Calu3 (cell line): ENCODE measurements at regions not wholly inside any gene's neighbourhood (a gene's known extent, or its start where the extent isn't known, plus 50 kb on each side); places are given as distances from the start of the nearest gene placed in this dataset.

Experiments
- BruUV-seq: library from RNA; stranded (reverse); fragments of 400-500 nt; replicated peaks from 2 replicates; lab custom pipeline; 2021; lab: Mats Ljungman, UMichigan
- CTCF ChIA-PET: fragments of 300-600 bp; sonication (Branson Sonifier 250); formaldehyde crosslinking; loops from one replicate; lab custom pipeline; 2022; ENCODE audit warnings: antibody characterized with exemption; lab: Charles Lee
- DNase-seq: peaks from one replicate; pipeline ENCODE4 v3.0.0; 2022
- H3K27ac Mint-ChIP-seq: one replicate; pipeline ENCODE4 v1.8.0; 2022; ENCODE audit warnings: mixed read lengths; ENCODE audit not compliant: unreplicated experiment
- H3K27me3 Mint-ChIP-seq: one replicate; pipeline ENCODE4 v1.8.0; 2022; ENCODE audit warnings: mixed read lengths; ENCODE audit not compliant: unreplicated experiment
- H3K36me3 Mint-ChIP-seq: one replicate; pipeline ENCODE4 v1.8.0; 2022; ENCODE audit warnings: mild to moderate bottlenecking, moderate library complexity, mixed read lengths; ENCODE audit not compliant: insufficient read depth, unreplicated experiment
- H3K4me1 Mint-ChIP-seq: one replicate; pipeline ENCODE4 v1.8.0; 2022; ENCODE audit warnings: mild to moderate bottlenecking, low read depth, mixed read lengths; ENCODE audit not compliant: unreplicated experiment
- H3K4me3 Mint-ChIP-seq: one replicate; pipeline ENCODE4 v1.8.0; 2022; ENCODE audit warnings: mild to moderate bottlenecking, low read depth, moderate library complexity, mixed read lengths; ENCODE audit not compliant: unreplicated experiment
- H3K9me3 Mint-ChIP-seq: one replicate; pipeline ENCODE4 v1.8.0; 2022; ENCODE audit warnings: low read depth, mixed read lengths; ENCODE audit not compliant: unreplicated experiment
- CTCF ChIP-seq: fragments of 200-600 bp; IDR thresholded peaks from one replicate; pipeline ENCODE4 v1.8.0; 2022; ENCODE audit warnings: antibody characterized with exemption; ENCODE audit not compliant: unreplicated experiment
- intact Hi-C: fragments of 100-400 bp; cut with micrococcal nuclease; formaldehyde crosslinking; loops from one replicate; pipeline ENCODE4 v1.10.0; 2022; ENCODE audit not compliant: unreplicated experiment

DNA sequence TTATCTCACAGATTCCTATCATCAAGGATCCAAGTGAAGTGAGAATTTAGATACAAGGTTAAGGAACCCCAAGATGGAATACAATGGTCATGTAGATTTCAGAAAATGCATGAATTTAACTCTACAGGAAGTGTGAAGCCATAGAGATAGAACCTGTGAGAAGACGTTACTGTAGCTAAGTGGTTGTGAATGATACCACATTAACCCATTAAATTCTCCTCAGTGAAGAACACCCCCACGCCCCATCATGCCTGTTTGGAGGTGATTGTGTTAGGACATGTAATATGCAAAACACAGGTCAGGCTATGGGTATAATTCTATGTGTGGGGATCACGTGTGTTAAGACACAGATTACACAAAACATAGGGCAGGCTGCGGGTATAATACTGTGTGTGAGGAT is 1166.7 kb downstream of the EFNB2 start:
- Mint-ChIP-seq H3K4me3 (no peak overlapping the region), H3K9me3 (no peaks in the 10 kb centered on the region), H3K36me3 (no peaks in the 10 kb centered on the region), H3K27ac (no peak overlapping the region), H3K27me3 (no peaks in the 10 kb centered on the region), H3K4me1 (no peaks in the 10 kb centered on the region)
- no peak for DNase-seq
- TF ChIP-seq CTCF: no peak
- BruUV-seq: no TSS peak
- CTCF ChIA-PET: no interaction called here
- intact Hi-C loops: no loop called here

- Mint-ChIP-seq H3K27me3 (no peaks in the 10 kb centered on the region), H3K4me1 (no peaks in the 10 kb centered on the region), H3K27ac (no peak overlapping the region), H3K36me3 (no peaks in the 10 kb centered on the region), H3K4me3 (no peak overlapping the region), H3K9me3 (no peaks in the 10 kb centered on the region)
- CTCF ChIA-PET: no interaction called here
- no peak for DNase-seq
- TF ChIP-seq CTCF: no peak
- intact Hi-C loops: no loop called here
- no TSS peak for BruUV-seq
Observed at GRCh38 chr13:105365831-105366230, 1169.6 kb downstream of the EFNB2 start.

DNA sequence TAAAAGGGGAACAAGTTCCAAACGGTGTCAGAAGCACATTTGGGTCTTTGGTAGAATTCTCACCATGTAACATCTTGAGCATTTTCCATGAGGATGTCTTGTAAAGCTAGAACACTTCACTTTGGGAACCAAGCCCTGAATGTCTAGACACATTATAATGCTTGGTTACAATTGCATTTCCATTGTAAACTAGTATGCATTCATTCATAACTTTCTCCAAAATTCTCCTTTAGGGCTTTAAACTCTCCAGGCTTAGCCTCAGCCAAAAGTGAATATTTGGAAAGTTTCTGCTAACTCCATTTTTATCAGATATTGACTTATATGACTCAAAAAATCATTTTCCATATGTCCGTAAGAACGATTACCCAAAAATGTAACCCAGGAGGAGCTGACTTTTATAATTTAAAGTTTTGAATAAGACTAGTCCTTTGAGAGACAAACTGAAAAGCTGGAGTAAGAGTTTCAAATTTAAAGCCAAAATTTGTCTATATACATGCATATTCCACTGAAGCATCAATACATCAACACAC is 1170.4 kb downstream of the EFNB2 start:
- CTCF ChIA-PET: no interaction called here
- Mint-ChIP-seq H3K27ac (no peak overlapping the region), H3K4me1 (no peaks in the 10 kb centered on the region), H3K27me3 (no peaks in the 10 kb centered on the region), H3K9me3 (no peaks in the 10 kb centered on the region), H3K36me3 (no peaks in the 10 kb centered on the region), H3K4me3 (no peak overlapping the region)
- intact Hi-C loops: no loop called here
- DNase-seq: no peak
- TF ChIP-seq CTCF: no peak
- no TSS peak for BruUV-seq

DNA sequence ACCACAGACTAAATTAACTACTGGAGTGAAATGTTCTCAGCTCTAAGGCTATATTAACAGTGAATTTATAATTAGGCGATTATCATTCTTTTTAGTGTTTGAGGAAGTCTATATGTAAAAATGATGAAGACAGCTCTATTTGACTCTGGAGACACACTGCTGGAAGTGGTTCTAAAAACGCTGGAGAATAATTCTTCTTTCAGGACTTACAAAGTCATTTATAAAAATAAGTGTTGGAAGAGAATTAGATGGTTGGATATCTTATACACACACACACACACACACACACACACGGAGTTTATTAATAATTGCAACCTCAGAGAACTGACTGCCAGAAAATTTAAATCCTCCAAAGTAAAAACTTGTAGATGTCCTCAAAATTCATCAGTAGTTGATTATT is 1171.3 kb downstream of the EFNB2 start:
- intact Hi-C loops: no loop called here
- H3K9me3 Mint-ChIP-seq: no peaks in the 10 kb centered on the region
- H3K27ac Mint-ChIP-seq: no peak overlapping the region
- no peaks in the 10 kb centered on the region for H3K4me1 Mint-ChIP-seq
- no peaks in the 10 kb centered on the region for H3K36me3 Mint-ChIP-seq
- CTCF ChIA-PET: no interaction called here
- BruUV-seq: no TSS peak
- DNase-seq: no peak
- no peak for TF ChIP-seq CTCF
- no peaks in the 10 kb centered on the region for H3K27me3 Mint-ChIP-seq
- H3K4me3 Mint-ChIP-seq: no peak overlapping the region
